GM19468 (cell line): ENCODE measurements at regions not wholly inside any gene's neighbourhood (a gene's known extent, or its start where the extent isn't known, plus 50 kb on each side); places are given as distances from the start of the nearest gene placed in this dataset.

Experiments
- ATAC-seq: cut with Tn5 transposase; IDR thresholded peaks from one replicate; pipeline ENCODE4 v1.9.1; 2021; ENCODE audit warnings: mild to moderate bottlenecking, moderate library complexity, moderate number of reproducible peaks; ENCODE audit not compliant: unreplicated experiment; ENCODE audit errors: extremely low read depth

DNA sequence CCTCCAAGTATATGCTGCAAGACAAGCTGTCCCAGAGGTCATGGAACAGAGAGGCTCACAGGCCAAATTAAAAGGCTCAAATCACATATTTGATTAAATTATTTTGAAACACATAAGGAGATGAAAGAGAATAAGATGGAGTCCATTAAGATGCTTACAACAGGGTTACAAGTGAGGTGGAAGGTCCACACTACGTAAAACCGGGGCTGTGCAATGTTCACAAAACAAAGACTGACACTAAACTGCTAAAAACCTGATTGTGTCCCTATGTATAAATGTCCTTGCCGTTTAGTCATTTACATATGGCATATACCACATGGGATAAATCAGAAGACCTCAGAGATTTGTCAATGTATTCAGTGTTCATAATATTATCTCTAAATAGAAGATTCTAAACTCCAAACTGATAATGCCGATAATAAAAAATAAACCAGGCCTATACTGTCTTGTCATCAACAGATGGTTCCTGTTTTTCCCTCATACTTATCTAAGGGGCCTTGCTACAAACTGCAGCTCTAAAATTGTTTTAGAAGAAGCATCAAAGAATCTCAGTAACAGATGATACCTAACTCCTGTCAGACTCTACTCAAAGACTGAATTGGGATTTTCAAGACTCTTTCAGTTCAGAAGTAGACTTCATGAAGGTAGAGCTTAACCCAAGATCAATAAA, 51.8 kb upstream of the RIPOR2 start:
- ATAC-seq: no peak

DNA sequence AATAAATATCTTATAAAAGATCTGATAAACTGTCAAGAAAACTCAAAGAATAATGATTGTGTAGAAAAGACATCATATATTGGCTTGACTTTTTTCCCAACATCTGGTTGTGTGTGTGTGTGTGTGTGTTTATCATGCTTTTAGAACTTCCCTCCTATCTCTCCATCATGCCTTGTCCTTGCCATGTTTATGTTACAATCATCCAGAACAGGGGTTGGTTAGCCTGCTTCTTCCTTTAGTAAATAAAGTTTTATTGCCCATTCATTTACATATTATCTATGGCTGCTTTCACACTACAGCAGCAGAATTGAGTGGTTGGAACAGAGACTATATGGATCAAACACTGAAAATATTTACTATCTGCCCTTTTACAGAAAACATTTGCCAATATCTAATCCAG, 52.8 kb upstream of the RIPOR2 start:
- no peak for ATAC-seq

GRCh38 chr6:24990236-24990845, 54.6 kb upstream of the RIPOR2 start:
- no peak for ATAC-seq

DNA sequence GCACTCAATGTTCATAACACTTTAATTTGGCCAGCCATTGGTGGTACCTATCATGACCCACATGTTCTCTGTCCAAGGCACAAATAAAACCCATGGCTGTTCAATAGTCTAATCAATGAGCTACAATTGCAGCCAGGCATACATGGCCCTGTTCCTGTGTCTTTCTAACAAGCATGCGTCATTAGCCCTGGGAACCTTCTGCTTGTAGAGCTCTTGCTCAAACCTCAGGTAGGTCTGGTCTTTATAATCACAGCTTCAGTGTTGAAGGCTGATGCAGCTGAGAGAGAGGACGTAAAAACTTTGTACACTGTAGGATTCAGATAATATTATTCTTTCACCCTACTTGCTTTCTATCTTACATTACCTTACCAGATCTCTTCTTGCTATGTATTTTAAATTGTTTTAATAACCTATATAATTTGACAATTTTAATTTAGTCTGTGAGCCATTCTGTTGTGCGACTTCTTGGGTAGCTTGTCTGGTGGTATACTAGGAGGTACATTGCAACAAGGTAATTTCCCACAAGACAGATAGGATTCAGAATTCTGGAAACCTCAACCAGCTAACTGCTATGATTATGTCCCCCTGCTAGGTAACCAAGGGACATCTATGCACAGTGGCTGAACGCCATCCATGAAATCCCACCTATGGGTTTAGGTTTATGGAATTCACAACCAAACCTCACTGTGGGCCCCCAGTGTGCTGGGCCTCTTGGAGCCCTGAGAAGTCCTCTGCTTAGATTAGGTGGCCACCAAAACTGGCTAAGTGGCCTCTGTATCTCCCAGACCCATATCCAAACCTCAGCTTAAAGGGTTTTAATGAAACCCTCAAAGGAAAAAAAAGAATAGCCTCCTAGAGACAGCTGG, 55.4 kb upstream of the RIPOR2 start:
- no peak for ATAC-seq

DNA sequence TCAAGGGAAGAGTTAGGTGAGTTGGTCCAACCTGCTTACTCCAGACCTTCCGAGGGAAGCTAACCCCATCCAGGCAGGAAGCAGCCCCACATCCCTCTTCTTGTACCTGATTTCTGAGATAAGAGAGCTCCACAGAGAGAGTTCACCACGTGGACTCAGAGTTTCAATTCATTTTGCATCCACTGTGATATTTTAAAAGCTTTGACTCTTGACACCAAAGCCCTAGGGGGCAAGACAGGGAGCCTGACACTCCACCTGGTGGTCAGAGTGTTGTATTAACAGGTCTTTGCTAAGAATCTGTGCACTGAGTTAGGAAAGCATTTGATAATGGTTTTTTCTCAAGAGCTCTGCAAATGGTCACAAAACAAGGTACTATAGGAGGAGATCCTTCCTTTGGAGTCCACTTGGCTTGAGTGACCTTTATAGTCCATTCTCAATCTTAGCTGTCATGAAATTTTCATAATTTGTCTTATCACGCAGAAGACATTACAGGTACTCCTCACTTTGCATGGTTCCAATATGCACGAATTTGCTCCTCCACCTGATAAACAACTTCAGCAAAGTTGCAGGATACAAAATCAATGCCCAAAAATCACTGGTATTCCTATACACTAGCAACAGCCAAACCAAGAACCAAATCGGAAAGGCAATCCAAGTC, 56.2 kb upstream of the RIPOR2 start:
- peak; percentile 88 for ATAC-seq

GRCh38 chr6:24994812-24995211, 59.1 kb upstream of the RIPOR2 start:
- ATAC-seq: no peak

GRCh38 chr6:24995270-24995669, 59.5 kb upstream of the RIPOR2 start:
- ATAC-seq: no peak

- ATAC-seq: no peak
These were observed 60.6 kb upstream of the RIPOR2 start for GRCh38 chr6:24996269-24996836.

DNA sequence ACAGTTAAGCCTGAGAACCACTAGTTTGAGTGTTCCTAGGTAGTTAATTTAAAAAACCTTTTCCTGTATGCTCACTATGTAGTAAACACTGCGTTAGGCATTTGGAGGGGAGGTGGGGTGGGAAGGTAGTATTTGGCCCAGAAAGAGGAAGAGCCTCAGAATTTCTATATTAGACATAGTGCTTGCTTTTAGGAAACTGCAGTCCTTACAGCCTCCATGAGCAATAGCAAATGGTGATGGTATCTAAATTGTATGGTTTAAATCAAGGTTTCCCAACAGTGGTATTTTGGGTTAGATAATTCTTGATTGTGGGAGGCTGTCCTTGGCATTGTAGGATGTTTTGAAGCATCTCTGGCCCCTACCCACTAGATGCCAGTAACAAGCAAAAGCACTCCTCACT, 61.5 kb upstream of the RIPOR2 start:
- no peak for ATAC-seq

GRCh38 chr6:24997905-24998304, 62.1 kb upstream of the RIPOR2 start:
- no peak for ATAC-seq

DNA sequence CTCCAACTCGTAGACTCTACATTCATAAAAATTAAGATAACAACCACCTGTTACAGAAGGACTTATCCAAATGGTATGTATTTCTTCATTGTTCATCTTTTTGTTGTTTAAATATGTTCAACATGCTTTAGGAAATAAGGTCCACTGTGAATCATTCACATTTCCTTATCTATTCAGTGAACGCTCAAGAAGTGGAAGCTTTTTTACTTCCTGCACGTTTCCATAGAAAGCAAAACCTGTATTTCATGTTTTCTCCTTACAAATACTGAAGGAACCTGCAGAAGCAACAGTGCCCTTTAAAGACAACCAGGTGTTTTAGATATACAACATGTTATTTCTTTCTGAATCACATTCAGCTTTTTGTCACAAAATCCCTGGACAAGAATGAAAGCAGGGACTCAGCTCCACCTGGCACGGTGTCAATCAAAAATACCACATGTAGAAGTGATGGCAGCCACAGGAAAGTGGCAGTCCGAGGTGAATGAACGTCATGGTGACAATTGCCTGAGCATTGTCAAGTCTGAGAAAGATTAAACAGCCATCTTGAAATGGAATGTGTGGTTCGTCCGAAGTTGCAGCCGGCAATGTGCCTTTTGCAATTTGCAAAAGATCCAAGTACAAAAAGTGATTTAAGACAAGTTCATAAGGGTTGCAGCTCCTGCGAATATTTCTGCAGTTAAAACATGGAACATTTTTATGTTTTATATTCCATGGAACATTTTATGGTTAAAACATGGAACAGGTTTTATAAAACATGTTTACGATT, 66.7 kb upstream of the RIPOR2 start:
- no peak for ATAC-seq

DNA sequence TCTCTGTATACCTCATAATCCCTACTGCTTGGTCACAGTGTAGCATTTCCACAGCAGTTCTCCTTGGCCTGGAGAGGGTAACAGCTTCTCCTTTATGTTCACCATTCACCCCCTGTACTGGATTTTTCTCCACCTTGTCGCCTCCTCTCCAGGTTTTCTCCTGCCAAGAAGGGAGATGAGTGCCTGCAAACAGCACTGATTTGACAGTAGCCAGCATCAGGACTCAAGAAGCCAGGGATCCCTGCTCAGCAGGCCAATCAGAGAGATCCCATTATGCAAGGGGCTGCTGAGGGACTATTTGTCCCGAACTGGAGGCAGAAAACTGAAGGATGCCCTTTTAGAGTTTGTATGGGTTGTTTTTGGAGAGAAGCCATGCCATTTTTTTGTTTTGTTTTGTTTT, 68.6 kb upstream of the RIPOR2 start:
- ATAC-seq: no peak

- no peak for ATAC-seq
These were observed 69.2 kb upstream of the RIPOR2 start for GRCh38 chr6:25005010-25005409.

GRCh38 chr6:25006075-25006474, 70.3 kb upstream of the RIPOR2 start:
- ATAC-seq: no peak

- ATAC-seq: no peak
These were observed 70.8 kb upstream of the RIPOR2 start for GRCh38 chr6:25006565-25007001.

- ATAC-seq: no peak
These were observed 71.5 kb upstream of the RIPOR2 start for GRCh38 chr6:25007269-25007699.

DNA sequence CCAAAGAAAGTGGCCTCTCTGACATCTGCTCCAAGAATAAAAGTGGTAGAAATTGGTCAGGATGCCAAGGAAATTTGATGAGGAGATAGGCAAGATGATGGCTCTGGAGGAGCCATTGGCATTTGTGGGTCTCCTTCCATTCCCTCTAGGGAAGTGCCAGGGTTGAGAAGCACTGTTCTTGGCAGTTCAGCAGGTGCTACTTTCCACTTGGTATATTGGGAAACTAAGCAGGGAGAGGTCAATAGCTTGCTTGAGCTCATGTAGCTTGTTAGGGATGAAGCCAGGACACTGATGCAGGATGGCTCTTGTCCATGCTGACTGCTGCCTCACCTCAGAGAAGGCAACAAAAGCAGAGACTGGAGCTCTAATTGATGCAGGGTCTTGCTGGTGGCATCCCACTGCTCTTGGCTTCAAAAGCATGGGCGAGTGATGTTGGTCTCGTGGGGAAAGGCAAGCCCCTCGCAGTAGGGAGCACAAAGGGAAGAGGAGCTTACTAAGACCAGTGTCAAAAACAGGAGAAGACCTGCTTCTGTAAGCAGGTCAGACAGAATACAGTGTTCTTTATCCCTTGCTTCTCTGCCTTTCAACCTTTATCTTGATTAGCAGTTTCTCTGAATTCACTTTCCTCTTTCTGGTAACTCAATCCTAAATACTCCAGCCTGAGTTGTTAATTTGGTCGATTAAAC, 73.1 kb upstream of the RIPOR2 start:
- no peak for ATAC-seq

GRCh38 chr6:25009393-25009710, 73.6 kb upstream of the RIPOR2 start:
- no peak for ATAC-seq

DNA sequence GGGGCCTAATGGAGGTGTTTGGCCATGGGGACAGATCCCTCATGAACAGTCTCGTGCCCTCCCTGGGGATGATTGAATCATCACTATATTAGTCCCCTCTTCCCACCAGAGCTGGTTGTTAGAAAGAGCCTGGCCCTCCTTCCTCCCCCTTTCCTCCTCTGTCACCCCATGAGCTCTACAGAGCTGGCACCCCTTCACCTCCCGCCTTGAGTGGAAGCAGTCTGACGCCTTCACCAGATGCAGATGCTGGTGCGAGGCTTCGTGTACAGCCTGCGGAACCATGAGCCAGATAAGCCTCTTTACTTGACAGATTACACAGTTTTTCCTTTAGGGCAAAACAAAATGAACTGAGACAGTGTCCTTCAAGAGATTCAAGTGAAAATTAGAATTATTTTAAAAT, 74.4 kb upstream of the RIPOR2 start:
- ATAC-seq: no peak
